Neural cell (in vitro differentiated cells): ENCODE measurements at regions not wholly inside any gene's neighbourhood (a gene's known extent, or its start where the extent isn't known, plus 50 kb on each side); places are given as distances from the start of the nearest gene placed in this dataset.

Source experiments
- H2AFZ ChIP-seq: fragments of 200-600, 300-800 bp; sonication (generic), shearing (Covaris generic); 2 replicates; pipeline ENCODE4 v1.6.0; 2014; ENCODE audit warnings: low read depth, mild to moderate bottlenecking, antibody characterized with exemption, low read length, moderate library complexity
- H3F3A ChIP-seq: fragments of 200-600 bp; shearing (Covaris generic); 2 replicates; pipeline ENCODE4 v1.6.1; 2016; ENCODE audit warnings: mild to moderate bottlenecking, moderate library complexity, mixed read lengths, antibody characterized with exemption, low read length; ENCODE audit not compliant: insufficient read depth, poor library complexity, severe bottlenecking
- H3K27ac ChIP-seq: fragments of 200-600, 300-800 bp; sonication (generic), shearing (Covaris generic); 2 replicates; pipeline ENCODE4 v1.5.1; 2014; ENCODE audit warnings: mild to moderate bottlenecking, low read length, moderate library complexity
- H3K27me3 ChIP-seq: fragments of 300-800, 200-600 bp; sonication (generic), shearing (Covaris generic); 2 replicates; pipeline ENCODE4 v1.6.0; 2014; ENCODE audit warnings: mild to moderate bottlenecking, low read depth, low read length, moderate library complexity; ENCODE audit not compliant: insufficient read depth
- H3K36me3 ChIP-seq: fragments of 300-800, 200-600 bp; sonication (generic), shearing (Covaris generic); 2 replicates; pipeline ENCODE4 v1.5.1; 2014; ENCODE audit warnings: mild to moderate bottlenecking, antibody characterized with exemption, low read length, moderate library complexity; ENCODE audit not compliant: insufficient read depth
- H3K4me2 ChIP-seq: fragments of 300-800, 200-600 bp; sonication (generic), shearing (Covaris generic); 2 replicates; pipeline ENCODE4 v1.6.0; 2014; ENCODE audit warnings: mild to moderate bottlenecking, low read length
- H3K4me3 ChIP-seq: fragments of 300-800, 200-600 bp; sonication (generic), shearing (Covaris generic); 2 replicates; pipeline ENCODE4 v1.5.1; 2014; ENCODE audit warnings: mild to moderate bottlenecking, low read length, moderate library complexity
- H3K79me2 ChIP-seq: fragments of 200-600 bp; shearing (Covaris generic); replicated peaks from 2 replicates; pipeline ENCODE4 v1.6.0; 2014; ENCODE audit warnings: mild to moderate bottlenecking, low read length, moderate library complexity; ENCODE audit not compliant: insufficient read depth
- H3K9ac ChIP-seq: fragments of 300-800, 200-600 bp; sonication (generic), shearing (Covaris generic); 2 replicates; pipeline ENCODE4 v1.6.1; 2016; ENCODE audit warnings: mild to moderate bottlenecking, low read length, mixed read lengths
- H3K9me2 ChIP-seq: fragments of 200-600 bp; shearing (Covaris generic); 2 replicates; pipeline ENCODE4 v1.6.1; 2016; ENCODE audit warnings: mild to moderate bottlenecking, low read length, mixed read lengths; ENCODE audit not compliant: insufficient read depth
- H3K9me3 ChIP-seq: fragments of 200-600, 300-800 bp; sonication (generic), shearing (Covaris generic); 2 replicates; pipeline ENCODE4 v1.6.1; 2016; ENCODE audit warnings: mild to moderate bottlenecking, mixed run types, low read length, moderate library complexity, mixed read lengths
- H4K20me1 ChIP-seq: fragments of 200-600 bp; shearing (Covaris generic); 2 replicates; pipeline ENCODE4 v1.6.1; 2016; ENCODE audit warnings: mild to moderate bottlenecking, mixed run types; ENCODE audit not compliant: insufficient read depth
- CTCF ChIP-seq: fragments of 450-650 bp; IDR thresholded peaks from 2 replicates; pipeline ENCODE4 v1.5.1; 2014; ENCODE audit warnings: antibody characterized with exemption, mild to moderate bottlenecking, moderate library complexity; ENCODE audit not compliant: poor library complexity, severe bottlenecking
- EP300 ChIP-seq: fragments of 450-650 bp; conservative IDR thresholded peaks from 2 replicates; pipeline ENCODE4 v1.6.1; 2014; ENCODE audit warnings: antibody characterized with exemption, mild to moderate bottlenecking, moderate library complexity; ENCODE audit not compliant: poor library complexity, severe bottlenecking
- EZH2 ChIP-seq: fragments of 200-600, 300-800 bp; shearing (Covaris generic), sonication (generic); IDR thresholded peaks from 2 replicates; pipeline ENCODE4 v1.6.1; 2014; ENCODE audit warnings: antibody characterized with exemption, low read length, borderline replicate concordance, mild to moderate bottlenecking; ENCODE audit not compliant: insufficient read depth, poor library complexity, severe bottlenecking
- MXI1 ChIP-seq: fragments of 450-650 bp; conservative IDR thresholded peaks from 2 replicates; pipeline ENCODE4 v1.6.1; 2014; ENCODE audit warnings: antibody characterized with exemption, mild to moderate bottlenecking; ENCODE audit not compliant: poor library complexity, severe bottlenecking
- POLR2AphosphoS5 ChIP-seq: IDR thresholded peaks from 2 replicates; pipeline ENCODE4 v1.6.1; 2012
- RAD21 ChIP-seq: fragments of 450-650 bp; conservative IDR thresholded peaks from 2 replicates; pipeline ENCODE4 v1.6.1; 2014; ENCODE audit warnings: antibody characterized with exemption, mild to moderate bottlenecking, moderate library complexity
- REST ChIP-seq: IDR thresholded peaks from 2 replicates; pipeline ENCODE4 v1.6.1; 2012; ENCODE audit warnings: borderline replicate concordance
- SMC3 ChIP-seq: fragments of 450-650 bp; conservative IDR thresholded peaks from 2 replicates; pipeline ENCODE4 v1.6.1; 2014; ENCODE audit warnings: antibody characterized with exemption, mild to moderate bottlenecking, moderate library complexity; ENCODE audit not compliant: poor library complexity
- TAF1 ChIP-seq: IDR thresholded peaks from 2 replicates; pipeline ENCODE4 v1.6.1; 2012; ENCODE audit warnings: low read depth

- Histone ChIP-seq H2AFZ (no peak overlapping the region), H3K4me2 (no peak overlapping the region), H3K79me2 (no peaks in the 10 kb centered on the region), H3K9ac (no peak overlapping the region), H3K4me3 (no peak overlapping the region), H3K27ac (no peak overlapping the region), H3F3A (no peaks in the 10 kb centered on the region), H3K27me3 (no peaks in the 10 kb centered on the region), H4K20me1 (no peaks in the 10 kb centered on the region), H3K9me3 (no peaks in the 10 kb centered on the region), H3K36me3 (no peaks in the 10 kb centered on the region), H3K9me2 (no peaks in the 10 kb centered on the region)
- TF ChIP-seq MXI1 (no peak), POLR2AphosphoS5 (no peak), TAF1 (no peak), RAD21 (no peak), EP300 (no peak), SMC3 (no peak), EZH2 (no peak), REST (no peak)
Measured at GRCh38 chr18:34633368-34633767, 76.7 kb upstream of the DTNA start.

- no peak overlapping the region for H3K27ac ChIP-seq
- no peaks in the 10 kb centered on the region for H4K20me1 ChIP-seq
- no peaks in the 10 kb centered on the region for H3K9me2 ChIP-seq
- H3F3A ChIP-seq = no peaks in the 10 kb centered on the region
- no peak overlapping the region for H3K9ac ChIP-seq
- no peak overlapping the region for H2AFZ ChIP-seq
- H3K4me2 ChIP-seq = no peak overlapping the region
- TF ChIP-seq TAF1 (no peak), CTCF (no peak), REST (no peak), POLR2AphosphoS5 (no peak), RAD21 (no peak), EP300 (no peak), EZH2 (no peak), MXI1 (no peak), SMC3 (no peak)
- H3K36me3 ChIP-seq = no peaks in the 10 kb centered on the region
- no peaks in the 10 kb centered on the region for H3K27me3 ChIP-seq
- H3K4me3 ChIP-seq = no peak overlapping the region
- H3K9me3 ChIP-seq = no peaks in the 10 kb centered on the region
- no peaks in the 10 kb centered on the region for H3K79me2 ChIP-seq
Measured at GRCh38 chr18:34637094-34637801, 72.8 kb upstream of the DTNA start.
